H1 (cell line): ENCODE measurements at regions not wholly inside any gene's neighbourhood (a gene's known extent, or its start where the extent isn't known, plus 50 kb on each side); places are given as distances from the start of the nearest gene placed in this dataset.

Source experiments
- CTCF ChIA-PET: fragments of 300-600 bp; sonication (Branson Sonifier 250); formaldehyde crosslinking; loops from one replicate; lab custom pipeline; 2021; ENCODE audit not compliant: partially characterized antibody; lab: Charles Lee
- POLR2A ChIA-PET: fragments of 300-600 bp; sonication (Branson Sonifier 250); formaldehyde crosslinking; loops from one replicate; lab custom pipeline; 2021; ENCODE audit warnings: inconsistent platforms; ENCODE audit not compliant: partially characterized antibody; lab: Charles Lee
- DNase-seq, 2 experiments: peaks; one replicate each; pipeline versions ENCODE4 v3.0.0 to v3.0.0-alpha.2; 2010 to 2022; ENCODE audit warnings: low spot score in 2 of 2, low read depth in 1 of 2, mixed read lengths in 1 of 2
- FAIRE-seq: peaks from 2 replicates; lab custom pipeline; 2011; peaks lifted over from hg19 to GRCh38; lab: Jason Lieb, UNC
- H2AFZ ChIP-seq: 2 replicates; pipeline ENCODE4 v1.8.1; 2012; ENCODE audit warnings: low read length, inconsistent platforms
- H2AK5ac ChIP-seq: 2 replicates; pipeline ENCODE4 v1.6.1; 2013; ENCODE audit warnings: low read depth, low read length
- H2BK120ac ChIP-seq: replicated peaks from 2 replicates; pipeline ENCODE3; 2013; ENCODE audit warnings: low read depth, low read length, inconsistent platforms
- H2BK12ac ChIP-seq: 2 replicates; pipeline ENCODE4 v1.6.1; 2013; ENCODE audit warnings: low read depth, low read length
- H2BK15ac ChIP-seq: 2 replicates; pipeline ENCODE4 v1.6.1; 2013; ENCODE audit warnings: low read length
- H2BK20ac ChIP-seq: 2 replicates; pipeline ENCODE4 v1.6.1; 2013; ENCODE audit warnings: low read length
- H2BK5ac ChIP-seq: 2 replicates; pipeline ENCODE4 v1.6.1; 2013; ENCODE audit warnings: low read depth, low read length
- H3K14ac ChIP-seq: 2 replicates; pipeline ENCODE4 v1.6.1; 2013; ENCODE audit warnings: inconsistent platforms; ENCODE audit not compliant: insufficient read length
- H3K18ac ChIP-seq: 2 replicates; pipeline ENCODE4 v1.6.1; 2013; ENCODE audit warnings: low read length; ENCODE audit errors: extremely low read depth
- H3K23ac ChIP-seq: 2 replicates; pipeline ENCODE4 v1.6.1; 2013; ENCODE audit warnings: inconsistent platforms; ENCODE audit not compliant: insufficient read length
- H3K23me2 ChIP-seq: 2 replicates; pipeline ENCODE4 v1.6.1; 2013; ENCODE audit warnings: low read depth, low read length
- H3K27ac ChIP-seq: 2 replicates; pipeline ENCODE4 v1.6.1; 2011; ENCODE audit warnings: low read depth, low read length, inconsistent platforms
- H3K27me3 ChIP-seq, 4 experiments: replicated peaks in 1 of 4; 1 replicate in 1 of 4; 2 replicates in 3 of 4; pipeline versions ENCODE4 v1.6.1 to v1.8.1; 2011 to 2013; ENCODE audit warnings: low read length in 3 of 4, mild to moderate bottlenecking in 3 of 4, inconsistent platforms in 2 of 4, mixed read lengths in 2 of 4, moderate library complexity in 1 of 4; ENCODE audit not compliant: control insufficient read depth in 3 of 4, insufficient read depth in 3 of 4; ENCODE audit errors: extremely low read depth in 1 of 4
- H3K36me3 ChIP-seq, 4 experiments: 2 replicates each; pipeline versions ENCODE4 v1.6.1 to v1.8.1; 2011 to 2013; ENCODE audit warnings: mild to moderate bottlenecking in 4 of 4, low read length in 3 of 4, moderate library complexity in 2 of 4, control low read depth in 1 of 4, inconsistent platforms in 1 of 4; ENCODE audit not compliant: insufficient read depth in 4 of 4, control insufficient read depth in 2 of 4
- H3K4ac ChIP-seq: replicated peaks from 2 replicates; pipeline ENCODE3; 2013; ENCODE audit warnings: low read length, low read depth, mixed read lengths, inconsistent platforms; ENCODE audit not compliant: insufficient read length
- H3K4me1 ChIP-seq, 4 experiments: replicated peaks in 1 of 4; 1 replicate in 1 of 4; 2 replicates in 3 of 4; pipeline versions ENCODE4 v1.6.1 to v1.8.1; 2011 to 2013; ENCODE audit warnings: low read length in 3 of 4, inconsistent platforms in 2 of 4, mixed read lengths in 1 of 4; ENCODE audit not compliant: insufficient read depth in 4 of 4, control insufficient read depth in 3 of 4
- H3K4me2 ChIP-seq, 2 experiments: 2 replicates each; pipeline versions ENCODE4 v1.6.1 to v1.8.1; 2011 to 2013; ENCODE audit warnings: low read depth in 2 of 2, low read length in 2 of 2, control low read depth in 1 of 2, inconsistent platforms in 1 of 2, mild to moderate bottlenecking in 1 of 2; ENCODE audit not compliant: insufficient read depth in 1 of 2
- H3K4me3 ChIP-seq, 4 experiments: fragments of 200-600, 300-600 bp in 1 of 4; sonication (generic), shearing (Covaris generic), sonication (Bioruptor Twin) in 1 of 4; 2 replicates each; pipeline versions ENCODE4 v1.5.1 to v1.8.1; 2011 to 2016; ENCODE audit warnings: low read length in 4 of 4, low read depth in 3 of 4, control low read depth in 2 of 4, inconsistent platforms in 2 of 4, mild to moderate bottlenecking in 2 of 4, mixed read lengths in 1 of 4, moderate library complexity in 1 of 4; ENCODE audit not compliant: insufficient read depth in 2 of 4; ENCODE audit errors: extremely low read depth in 1 of 4
- H3K56ac ChIP-seq: replicated peaks from 2 replicates; pipeline ENCODE3; 2013; ENCODE audit warnings: low read depth, mild to moderate bottlenecking, mixed read lengths, low read length, inconsistent platforms; ENCODE audit not compliant: insufficient read length
- H3K79me1 ChIP-seq: 2 replicates; pipeline ENCODE4 v1.6.1; 2013; ENCODE audit warnings: low read depth, low read length, control low read depth
- H3K79me2 ChIP-seq, 2 experiments: 2 replicates each; pipeline versions ENCODE4 v1.6.1 to v1.8.1; 2012 to 2013; ENCODE audit warnings: low read length in 2 of 2, mild to moderate bottlenecking in 2 of 2, inconsistent platforms in 1 of 2; ENCODE audit not compliant: insufficient read depth in 2 of 2, control insufficient read depth in 1 of 2
- H3K9ac ChIP-seq, 4 experiments: replicated peaks in 1 of 4; 1 replicate in 1 of 4; 2 replicates in 3 of 4; pipeline versions ENCODE4 v1.6.1 to v1.8.1; 2011 to 2013; ENCODE audit warnings: low read depth in 3 of 4, low read length in 3 of 4, control low read depth in 2 of 4, mild to moderate bottlenecking in 2 of 4, moderate library complexity in 2 of 4, inconsistent platforms in 1 of 4; ENCODE audit errors: extremely low read depth in 1 of 4
- H3K9me3 ChIP-seq, 2 experiments: 2 replicates each; pipeline versions ENCODE4 v1.6.1 to v1.8.1; 2012 to 2013; ENCODE audit warnings: mild to moderate bottlenecking in 2 of 2, moderate library complexity in 2 of 2, control low read depth in 1 of 2, inconsistent platforms in 1 of 2, low read depth in 1 of 2, low read length in 1 of 2, mixed read lengths in 1 of 2; ENCODE audit not compliant: insufficient read depth in 2 of 2
- H4K20me1 ChIP-seq, 2 experiments: replicated peaks in 1 of 2; 2 replicates each; pipeline versions ENCODE3 to v1.8.1; 2011 to 2013; ENCODE audit warnings: inconsistent platforms in 2 of 2, low read length in 2 of 2, mild to moderate bottlenecking in 1 of 2; ENCODE audit not compliant: insufficient read depth in 2 of 2, control insufficient read depth in 1 of 2
- H4K5ac ChIP-seq: 2 replicates; pipeline ENCODE4 v1.6.1; 2013; ENCODE audit warnings: low read length, low read depth, mixed read lengths, inconsistent platforms; ENCODE audit not compliant: insufficient read length
- H4K8ac ChIP-seq: 2 replicates; pipeline ENCODE4 v1.8.0; 2013; ENCODE audit warnings: mild to moderate bottlenecking, moderate library complexity, low read length, inconsistent platforms; ENCODE audit not compliant: insufficient read depth; ENCODE audit errors: extremely low read depth
- H4K91ac ChIP-seq: replicated peaks from 2 replicates; pipeline ENCODE3; 2013; ENCODE audit warnings: low read length, mixed read lengths, inconsistent platforms; ENCODE audit not compliant: insufficient read length
- CHD2 ChIP-seq: IDR thresholded peaks from 2 replicates; pipeline ENCODE4 v1.6.1; 2012; ENCODE audit warnings: low read length, improper control_type of control experiment
- EP300 ChIP-seq, 2 experiments: IDR thresholded peaks; 1 replicate in 1 of 2; 2 replicates in 1 of 2; pipeline ENCODE4 v1.6.1; 2011 to 2012; ENCODE audit warnings: low read depth in 2 of 2, low read length in 2 of 2, mild to moderate bottlenecking in 2 of 2, borderline replicate concordance in 1 of 2, inconsistent platforms in 1 of 2, moderate library complexity in 1 of 2
- GTF2F1 ChIP-seq: IDR thresholded peaks from 2 replicates; pipeline ENCODE4 v1.6.1; 2012; ENCODE audit warnings: low read depth, low read length, improper control_type of control experiment, borderline replicate concordance
- POLR2A ChIP-seq, 2 experiments: IDR thresholded peaks; 1 replicate in 1 of 2; 2 replicates in 1 of 2; pipeline ENCODE4 v1.6.1; 2011; ENCODE audit warnings: low read depth in 2 of 2, low read length in 2 of 2, mild to moderate bottlenecking in 2 of 2; ENCODE audit errors: control extremely low read depth in 1 of 2
- RXRA ChIP-seq: IDR thresholded peaks from 2 replicates; pipeline ENCODE4 v1.6.1; 2011; ENCODE audit warnings: low read depth, mild to moderate bottlenecking, low read length, moderate library complexity; ENCODE audit not compliant: insufficient read depth
- SP1 ChIP-seq: IDR thresholded peaks from 2 replicates; pipeline ENCODE4 v1.6.1; 2011; ENCODE audit warnings: low read depth, low read length
- TBP ChIP-seq: IDR thresholded peaks from 2 replicates; pipeline ENCODE4 v1.6.1; 2011; ENCODE audit warnings: low read depth, low read length, improper control_type of control experiment
- WGBS, 2 experiments: shearing (Covaris generic) in 1 of 2; methylation state at CpG; one replicate each; pipeline versions ENCODE4 v1.1.6 to v1.1.7; 2013 to 2015; ENCODE audit warnings: low lambda C conversion rate in 2 of 2, mixed read lengths in 2 of 2, inconsistent platforms in 1 of 2, low coverage in 1 of 2, missing lambda C conversion rate in 1 of 2; ENCODE audit not compliant: insufficient replicate concordance in 2 of 2, insufficient coverage in 1 of 2, insufficient read length in 1 of 2; ENCODE audit errors: extremely low coverage in 1 of 2, missing lambda C conversion rate in 1 of 2; 5-methylcytosine and 5-hydroxymethylcytosine counted together

DNA sequence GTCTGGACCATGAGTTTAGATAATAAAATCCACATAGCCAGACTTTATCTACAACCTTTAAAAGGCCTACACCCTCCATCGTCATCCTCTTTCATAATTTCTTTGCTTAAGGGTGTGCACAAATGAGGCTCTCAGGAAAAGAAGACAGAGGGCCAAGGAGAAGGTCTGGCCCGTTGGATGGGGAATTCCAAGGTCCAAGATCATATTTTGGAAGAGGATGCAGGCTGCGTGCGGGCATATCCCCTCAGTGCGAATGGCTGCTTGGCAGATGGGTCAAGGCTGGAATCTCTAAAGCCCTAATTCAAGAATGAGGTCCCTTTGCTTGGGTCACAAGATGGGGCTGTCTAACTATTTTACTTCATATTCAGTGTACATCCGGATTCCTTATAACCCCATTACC is 782.2 kb upstream of the NCAM2 start:
- Histone ChIP-seq H4K91ac (no peak overlapping the region), H3K9ac (no peak overlapping the region), H4K5ac (no peak overlapping the region), H4K8ac (no peak overlapping the region), H3K23ac (no peak overlapping the region), H3K4me2 (no peak overlapping the region), H4K20me1 (no peaks in the 10 kb centered on the region), H3K36me3 (no peaks in the 10 kb centered on the region), H2BK5ac (no peak overlapping the region), H3K27ac (no peak overlapping the region), H2BK120ac (no peak overlapping the region), H3K79me2 (no peaks in the 10 kb centered on the region), H3K4me1 (no peaks in the 10 kb centered on the region), H2AFZ (peak overlapping the region; percentile 88), H3K14ac (no peak overlapping the region), H3K4me3 (no peak overlapping the region), H2AK5ac (no peak overlapping the region), H2BK12ac (no peak overlapping the region), H3K9me3 (no peaks in the 10 kb centered on the region), H2BK20ac (no peak overlapping the region), H3K23me2 (no peaks in the 10 kb centered on the region; the same call in 1 of the 2 replicates), H2BK15ac (no peak overlapping the region), H3K27me3 (no peaks in the 10 kb centered on the region), H3K56ac (no peak overlapping the region), H3K4ac (no peak overlapping the region), H3K79me1 (no peaks in the 10 kb centered on the region), H3K18ac (no peak overlapping the region)
- 97% methylated on average over 6 of the region's 6 CpGs; no CpG with 5 or more reads in 1 of the 2 experiments for WGBS, 2 experiments
- DNase-seq = no peak
- FAIRE-seq = no peak
- TF ChIP-seq SP1 (no peak), RXRA (no peak), TBP (no peak), POLR2A (IDR thresholded peaks at IDR 0.05; ENCODE audit: control extremely low read depth in 1 of 2, low read depth in 2 of 2, low read length in 2 of 2) (no peak), EP300 (IDR thresholded peaks at IDR 0.05; ENCODE audit: borderline replicate concordance in 1 of 2, low read depth in 2 of 2, low read length in 2 of 2) (no peak), CHD2 (no peak), GTF2F1 (no peak)
- POLR2A ChIA-PET = no interaction called here
- CTCF ChIA-PET = no interaction called here
